ENCODE measurements at regions not wholly inside any gene's neighbourhood (a gene's known extent, or its start where the extent isn't known, plus 50 kb on each side); places are given as distances from the start of the nearest gene placed in this dataset.

DNA sequence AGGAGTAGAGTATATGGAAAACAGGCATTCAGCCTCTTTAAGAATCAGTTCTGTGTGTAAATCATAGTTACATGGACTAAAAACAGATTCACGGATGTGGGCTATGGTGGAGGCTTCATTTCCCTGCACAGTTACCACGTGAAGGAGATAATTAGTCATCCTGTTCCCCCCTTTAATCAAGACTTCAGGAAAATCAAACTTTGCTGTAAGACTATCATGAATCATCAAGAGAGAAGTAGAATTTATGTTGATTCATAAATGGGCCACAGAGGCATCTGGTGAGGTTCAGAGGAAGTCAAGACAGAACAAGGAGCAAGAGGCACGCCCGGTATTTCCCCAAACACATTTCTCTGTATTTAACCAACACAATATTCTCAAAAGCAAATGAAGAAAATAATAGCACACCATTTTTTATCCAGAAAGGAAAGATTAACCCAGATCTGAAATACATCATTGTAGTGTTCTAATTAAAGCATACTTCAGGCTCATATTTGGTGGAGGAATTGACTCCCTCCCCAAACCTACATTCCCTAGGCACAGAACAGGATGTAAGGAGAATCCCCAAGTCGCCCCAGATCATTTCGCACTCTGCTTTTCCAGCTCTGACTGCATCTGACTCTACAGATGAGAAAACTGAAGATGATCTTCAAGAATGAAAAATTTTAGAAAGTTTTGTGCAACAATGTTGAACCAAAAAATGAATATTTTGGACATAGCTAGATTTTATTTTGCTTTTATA, 175.8 kb upstream of the GAS1 start:
- no peak for FAIRE-seq

DNA sequence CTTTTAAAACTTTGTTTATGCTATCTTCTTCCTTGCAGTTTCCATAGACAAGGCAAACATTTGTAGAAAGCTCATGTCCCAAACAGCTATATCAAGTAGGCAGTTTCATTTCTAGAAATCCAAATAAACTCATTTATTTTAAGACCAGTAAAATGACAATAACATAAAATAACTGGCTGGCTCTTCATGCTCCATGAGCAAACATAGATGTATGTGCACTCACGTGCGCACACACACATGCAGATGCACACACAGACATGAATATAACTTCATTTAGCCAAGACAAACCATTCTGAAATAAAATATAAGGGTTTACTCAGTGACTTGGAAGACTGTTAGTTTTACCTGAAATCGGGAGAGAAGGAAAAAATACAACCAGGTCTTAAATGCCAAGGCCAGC, 176.5 kb upstream of the GAS1 start:
- FAIRE-seq, result no peak

DNA sequence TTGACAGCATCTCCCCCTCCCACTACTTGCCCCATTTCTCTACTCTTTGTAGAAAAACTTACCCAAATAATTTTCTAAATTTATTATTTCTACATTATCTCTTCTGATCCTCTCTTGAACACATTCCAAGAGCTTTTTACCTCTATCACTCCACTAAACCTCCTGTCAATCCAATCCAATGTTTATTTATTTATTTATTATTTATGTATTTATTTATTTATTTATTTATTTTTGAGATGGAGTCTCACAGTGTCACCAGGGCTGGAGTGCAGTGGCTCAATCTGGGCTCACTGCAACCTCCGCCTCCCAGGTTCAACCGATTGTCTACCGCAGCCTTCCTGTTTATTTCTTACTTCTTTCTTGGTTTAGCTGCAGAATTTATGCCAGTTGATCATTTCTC, 178.5 kb upstream of the GAS1 start:
- no peak for FAIRE-seq

DNA sequence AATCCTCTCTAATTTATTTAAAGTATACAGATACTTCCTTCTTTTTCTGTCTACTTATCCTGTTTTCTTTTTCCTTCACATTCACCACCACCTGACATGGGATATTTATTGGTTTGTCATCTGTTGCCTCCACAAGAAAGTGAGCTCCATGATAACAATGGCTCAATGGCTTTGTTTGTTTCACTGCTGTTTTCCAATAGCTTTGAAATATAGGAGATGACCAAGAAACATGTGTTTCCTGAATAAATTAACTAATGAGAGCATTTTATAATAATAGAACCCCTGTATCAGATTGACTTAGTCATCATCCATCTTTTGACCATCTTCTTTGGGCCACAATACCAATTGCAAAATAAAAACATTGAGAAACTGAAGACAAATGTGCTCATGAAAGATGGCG, 180.2 kb upstream of the GAS1 start:
- no peak for FAIRE-seq

DNA sequence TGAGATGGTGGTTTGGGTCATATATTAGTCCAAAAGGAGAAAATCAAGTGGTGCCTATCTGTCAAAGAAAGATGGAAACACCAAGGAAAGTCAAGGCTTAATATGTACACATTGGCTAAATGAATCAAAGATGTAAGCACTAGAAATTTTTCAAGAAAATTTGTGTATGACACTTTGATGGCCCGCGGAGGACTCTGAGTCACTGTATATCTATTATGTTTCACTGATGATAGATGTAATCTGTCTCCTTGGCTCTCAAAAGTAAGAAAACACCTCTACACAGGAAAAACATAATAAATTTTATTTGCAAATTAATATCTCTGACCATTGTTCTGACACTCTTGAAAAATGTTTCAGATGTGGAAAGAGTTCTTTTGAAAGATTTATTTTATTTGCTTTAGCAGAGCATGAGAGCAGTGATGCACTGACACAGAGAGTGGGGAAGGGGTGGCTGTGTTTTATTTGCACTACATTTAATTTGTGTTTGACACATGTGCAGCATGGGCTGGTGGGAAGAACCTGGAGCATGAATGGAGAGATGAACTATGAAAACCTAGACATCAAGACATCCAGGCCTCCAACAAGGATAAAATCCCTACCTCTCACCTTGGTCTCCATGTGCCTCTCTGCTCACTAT, 180.8 kb upstream of the GAS1 start:
- FAIRE-seq, result no peak

DNA sequence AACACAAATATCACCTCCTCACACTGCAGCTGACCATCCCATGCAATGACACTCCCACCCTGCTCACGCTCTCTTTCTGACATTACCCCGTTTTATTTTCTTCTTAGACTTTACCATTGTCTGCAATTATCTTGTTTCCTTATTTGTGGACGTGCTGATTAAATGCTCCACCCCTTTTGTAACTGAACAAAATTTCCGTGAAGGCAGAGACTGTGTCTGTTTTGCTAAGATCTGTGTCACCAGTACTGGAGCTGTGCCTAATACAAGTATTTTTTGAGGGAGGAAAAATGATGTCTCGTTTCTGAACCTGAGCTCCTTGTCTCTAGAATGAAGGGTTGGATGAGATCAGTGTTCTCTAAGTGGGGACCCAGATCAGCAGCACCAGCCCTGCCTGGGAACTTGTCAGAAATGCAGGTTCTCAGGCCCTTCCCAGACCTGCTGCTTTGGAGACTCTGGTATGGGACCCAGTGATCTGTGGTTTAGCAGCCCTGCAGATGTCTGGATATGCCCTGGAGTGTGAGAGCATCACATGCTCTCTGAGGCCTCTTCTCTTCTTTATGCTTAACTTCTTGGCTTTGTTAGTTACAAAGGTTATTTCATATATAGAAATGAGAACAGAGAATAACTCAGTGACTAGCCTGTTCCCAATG, 181.7 kb upstream of the GAS1 start:
- FAIRE-seq, result no peak

DNA sequence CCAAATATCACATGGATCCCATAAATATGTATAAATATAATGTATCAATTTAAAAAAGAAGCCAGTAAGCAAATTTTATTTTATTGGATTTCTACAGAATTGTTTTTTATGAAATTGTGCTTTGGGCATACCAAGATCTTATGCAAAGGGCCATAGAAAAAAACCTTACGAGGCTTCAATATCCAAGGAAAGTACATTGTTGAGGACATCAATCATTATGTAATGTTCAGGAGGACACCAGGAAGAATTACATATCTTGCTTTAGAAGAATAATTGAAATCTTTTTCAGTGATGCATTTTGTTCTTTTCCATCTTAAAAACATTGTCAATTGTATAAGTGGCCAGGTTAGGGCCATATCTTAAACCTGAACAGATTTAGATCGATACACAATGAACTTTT, 187.8 kb upstream of the GAS1 start:
- FAIRE-seq, result no peak

DNA sequence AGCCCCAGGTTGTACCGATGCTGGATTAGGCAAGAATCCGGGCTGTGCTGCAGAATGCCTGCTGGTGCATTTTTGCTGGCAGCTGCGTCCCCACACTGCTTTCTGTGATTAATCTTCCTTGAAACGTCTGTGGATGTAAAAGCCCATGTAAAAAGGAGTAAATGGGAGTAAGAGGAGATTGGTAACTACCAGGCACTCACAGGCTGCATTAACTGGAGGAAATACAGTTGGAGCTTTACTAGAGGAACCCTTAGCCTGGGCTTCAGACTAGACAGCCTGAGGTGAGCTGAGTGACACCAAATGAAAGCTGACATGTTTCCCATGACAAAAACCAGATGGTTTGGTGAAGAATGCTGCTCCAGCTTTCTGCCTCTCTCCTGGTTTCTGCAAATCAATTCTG, 190.4 kb upstream of the GAS1 start:
- FAIRE-seq, result no peak

DNA sequence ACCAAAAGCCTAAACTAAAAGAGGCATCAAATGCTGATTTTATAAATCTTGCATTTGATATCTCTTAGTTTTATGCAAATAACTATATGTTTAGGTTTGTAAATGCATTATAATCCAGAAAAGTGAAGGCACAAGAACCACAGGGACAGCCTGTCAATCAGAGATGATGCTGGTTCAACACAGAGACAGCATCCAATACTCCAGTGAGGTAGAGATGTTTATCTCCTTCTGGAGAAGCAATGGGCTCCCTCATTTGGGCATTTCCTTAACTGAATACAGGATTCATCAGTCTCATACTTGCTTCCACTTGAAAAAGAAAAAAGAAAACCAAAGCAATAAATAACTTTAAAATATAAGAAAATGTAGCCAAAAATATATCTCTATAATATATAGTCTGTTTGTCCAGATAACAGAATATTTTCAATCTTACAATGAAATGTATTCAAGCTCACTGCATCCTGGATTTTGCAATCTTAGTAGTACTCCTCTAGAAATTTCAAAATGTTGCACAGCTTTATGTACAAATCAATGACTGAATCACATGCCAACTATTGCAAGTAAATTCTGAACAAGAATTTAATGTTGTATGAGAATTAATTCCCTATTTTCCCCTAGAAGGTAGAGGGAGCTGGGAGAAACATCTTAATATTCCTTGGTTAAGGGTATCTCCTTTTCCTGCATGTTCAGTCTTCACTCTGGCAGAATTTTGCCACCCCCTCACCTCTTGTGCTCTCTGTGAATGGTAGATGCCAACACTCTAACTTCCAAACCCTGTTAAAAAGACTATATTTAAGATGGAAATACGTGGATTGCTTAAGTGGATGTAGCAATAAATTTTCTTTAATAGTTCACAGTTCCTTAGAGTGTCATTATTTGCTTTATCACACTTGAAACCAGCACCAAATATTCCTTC, 191.1 kb upstream of the GAS1 start:
- no peak for FAIRE-seq

DNA sequence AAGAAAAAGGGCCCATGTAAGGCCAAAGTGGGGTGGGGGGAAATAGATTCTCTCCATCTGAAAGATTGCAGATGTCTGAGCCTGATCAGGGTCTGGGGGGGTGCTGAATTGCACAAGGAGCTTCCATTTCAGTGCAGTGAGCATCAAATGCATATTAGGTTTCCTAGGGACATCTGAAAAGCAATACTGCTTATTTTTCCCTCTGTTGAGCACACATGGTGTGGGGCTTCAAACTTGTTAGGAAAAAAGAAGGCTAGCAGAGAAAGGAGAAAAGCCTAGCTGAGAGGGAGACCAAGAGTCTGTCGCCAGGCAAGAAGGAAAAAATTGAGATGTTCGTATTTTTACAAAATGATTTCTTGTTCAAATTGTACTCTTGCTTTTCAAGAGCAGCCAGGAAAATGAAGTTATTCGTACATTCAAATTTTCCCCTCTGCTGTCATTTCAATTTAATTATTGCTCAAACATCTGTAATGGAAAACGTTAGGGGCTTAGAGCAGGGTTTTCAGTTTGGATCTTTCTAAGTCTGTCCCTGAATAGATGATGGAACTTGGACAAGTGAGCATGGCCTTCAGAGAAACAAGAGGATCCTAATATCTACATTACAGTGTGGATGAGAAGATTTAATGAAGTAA, 191.9 kb upstream of the GAS1 start:
- FAIRE-seq, result no peak

DNA sequence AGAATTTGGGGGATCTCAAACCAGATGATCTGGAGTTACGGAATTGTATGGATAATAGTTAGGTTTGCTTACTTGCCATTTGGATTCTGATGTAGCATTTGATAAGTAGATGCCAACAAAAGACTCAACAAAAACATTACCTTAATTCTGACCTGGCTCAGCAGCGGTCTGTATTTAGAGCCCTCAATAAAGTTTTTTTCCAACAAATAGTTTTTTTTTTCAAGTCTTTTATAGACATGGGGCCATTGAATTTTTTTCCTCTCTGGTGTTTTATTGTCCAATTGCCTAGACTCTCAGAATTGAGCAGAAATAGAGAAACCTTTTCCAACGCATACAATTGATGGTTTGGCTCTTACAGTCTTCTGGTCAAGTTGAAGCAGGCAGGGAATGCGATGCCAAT, 192.8 kb upstream of the GAS1 start:
- FAIRE-seq, result no peak

DNA sequence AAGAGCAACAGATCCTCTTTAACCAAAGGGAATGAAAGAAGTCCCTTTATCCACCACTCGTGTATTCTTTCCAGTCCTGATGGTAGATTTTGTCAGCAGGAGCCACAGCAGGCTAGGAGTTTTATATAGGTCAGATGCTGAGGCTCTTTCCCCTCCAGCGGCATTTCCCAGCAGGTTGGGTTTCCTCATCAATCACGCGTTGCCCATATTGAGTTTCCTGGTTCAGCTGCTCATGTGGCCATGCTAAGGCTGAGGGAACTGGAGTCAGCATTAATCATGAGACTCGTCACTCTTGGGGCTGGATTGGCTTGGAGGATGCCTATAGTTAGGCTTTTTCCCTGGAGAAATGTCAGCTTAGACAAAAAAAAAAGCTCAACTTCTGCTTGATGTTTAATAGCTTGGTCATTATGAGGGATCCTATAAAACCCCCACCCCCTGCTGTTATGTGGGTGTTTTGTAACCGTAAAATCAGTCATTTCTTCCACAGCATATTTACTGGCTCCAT, 193.4 kb upstream of the GAS1 start:
- FAIRE-seq, result no peak

DNA sequence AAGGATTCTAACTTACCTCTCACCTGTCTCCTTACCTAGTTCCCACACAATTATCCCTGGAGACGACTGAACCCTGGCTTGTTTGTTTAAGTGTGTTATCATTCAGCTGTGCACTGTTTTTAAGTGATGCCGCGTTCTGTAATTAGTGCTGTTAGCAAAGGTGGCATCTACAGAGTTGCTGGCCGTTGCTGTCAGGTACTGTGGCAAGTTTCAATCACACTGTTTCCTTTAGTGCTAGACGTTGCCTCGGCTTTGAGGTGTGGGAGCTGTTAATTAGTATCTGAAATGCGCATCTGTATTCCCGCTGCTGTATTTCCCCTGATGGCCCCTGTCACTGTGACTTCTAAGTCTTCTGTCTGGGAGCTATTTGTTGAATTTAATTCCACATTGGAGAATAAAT, 193.8 kb upstream of the GAS1 start:
- no peak for FAIRE-seq

DNA sequence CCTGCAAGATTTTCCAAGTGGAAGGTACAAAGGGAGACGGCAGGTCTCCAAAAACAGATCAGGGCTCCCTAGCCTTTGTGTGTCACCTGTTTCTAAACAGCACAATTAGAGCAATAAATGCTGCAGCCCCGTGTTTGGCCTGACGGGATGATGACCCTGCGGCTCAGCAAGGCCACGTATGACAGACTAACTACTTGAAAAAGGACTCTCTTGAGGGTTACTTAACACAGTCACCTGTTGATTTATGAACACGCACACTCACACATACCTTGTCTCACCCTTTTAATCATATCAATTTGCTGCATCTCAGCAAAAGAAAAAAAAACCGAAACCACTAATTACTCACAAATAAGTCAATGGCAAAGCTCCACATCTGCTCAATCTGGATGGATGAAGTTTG, 199.6 kb upstream of the GAS1 start:
- no peak for FAIRE-seq

DNA sequence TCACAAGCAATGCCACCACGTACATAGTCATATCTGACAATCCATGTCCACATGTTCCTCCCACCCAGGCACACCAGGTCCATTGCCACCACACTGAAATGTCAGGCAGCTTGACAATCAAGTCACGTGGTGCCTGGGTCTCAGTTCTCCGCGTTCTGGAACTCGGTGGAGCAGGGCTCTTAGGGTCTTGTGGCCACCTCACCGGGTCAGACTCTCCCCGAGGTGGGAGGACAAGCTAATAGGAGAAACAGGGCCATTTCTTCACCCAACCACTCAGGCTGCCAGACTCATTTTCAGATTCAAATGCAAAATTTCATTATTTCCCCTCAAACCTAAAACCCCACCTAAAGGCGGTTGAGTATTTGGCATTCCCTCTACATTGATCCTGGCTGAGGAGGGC, 200.5 kb upstream of the GAS1 start:
- FAIRE-seq, result no peak

DNA sequence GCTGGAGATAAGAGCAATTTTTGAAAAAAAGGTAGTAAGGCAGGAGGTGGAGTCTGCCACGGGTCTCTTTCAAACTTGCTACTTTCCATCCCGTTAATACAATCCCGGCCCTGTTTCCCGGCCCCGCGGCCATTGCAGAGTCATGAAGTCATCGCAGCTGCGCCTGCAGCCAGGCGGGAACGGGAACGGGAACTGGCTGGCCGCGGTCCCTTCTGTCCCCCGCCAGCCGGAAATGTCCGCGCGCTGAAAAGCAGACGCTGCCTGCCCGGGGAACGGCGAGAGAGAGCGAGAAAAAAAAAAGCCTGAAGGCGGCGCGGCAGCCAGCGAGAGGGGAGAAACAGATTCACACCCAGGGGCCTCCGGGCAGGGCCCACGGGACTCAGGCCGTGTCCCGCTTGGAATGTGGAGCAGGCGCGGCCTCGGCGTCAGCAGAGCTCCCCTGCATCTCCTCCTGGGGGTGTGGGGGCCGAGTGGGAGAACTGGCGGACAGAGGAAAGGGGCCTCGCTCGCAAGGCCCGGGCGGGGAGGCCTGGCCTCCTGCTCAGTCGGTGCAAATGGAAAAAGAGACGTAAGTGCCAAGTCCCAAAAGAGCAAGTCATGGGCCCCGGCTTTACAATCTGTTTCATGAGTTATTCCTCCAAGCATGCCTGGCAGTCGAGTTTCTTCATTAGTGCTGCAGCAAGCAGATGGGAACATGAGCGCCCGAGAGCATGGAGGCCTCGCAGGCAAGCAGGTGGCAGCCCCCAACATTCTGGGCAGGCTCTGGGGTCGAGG, 201.2 kb upstream of the GAS1 start:
- no peak for FAIRE-seq

DNA sequence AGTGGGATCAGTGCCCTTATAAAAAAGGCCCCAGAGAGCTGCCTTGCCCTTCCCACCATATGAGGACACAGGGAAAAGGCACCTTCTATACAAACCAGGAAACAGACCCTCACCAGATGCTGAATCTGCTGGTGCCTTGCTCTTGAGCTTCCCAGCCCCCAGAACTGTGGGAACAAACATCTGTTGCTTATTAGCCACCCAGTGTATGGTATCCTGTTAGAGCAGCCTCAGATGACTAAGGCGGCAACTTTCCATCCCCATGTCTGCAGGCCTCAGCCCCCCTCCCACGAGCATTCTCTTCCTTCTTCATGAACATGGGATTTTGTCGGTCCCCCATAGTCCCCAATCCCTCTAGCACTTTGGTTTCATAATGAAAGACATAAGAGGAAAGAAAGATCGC, 202.5 kb upstream of the GAS1 start:
- FAIRE-seq, result no peak

DNA sequence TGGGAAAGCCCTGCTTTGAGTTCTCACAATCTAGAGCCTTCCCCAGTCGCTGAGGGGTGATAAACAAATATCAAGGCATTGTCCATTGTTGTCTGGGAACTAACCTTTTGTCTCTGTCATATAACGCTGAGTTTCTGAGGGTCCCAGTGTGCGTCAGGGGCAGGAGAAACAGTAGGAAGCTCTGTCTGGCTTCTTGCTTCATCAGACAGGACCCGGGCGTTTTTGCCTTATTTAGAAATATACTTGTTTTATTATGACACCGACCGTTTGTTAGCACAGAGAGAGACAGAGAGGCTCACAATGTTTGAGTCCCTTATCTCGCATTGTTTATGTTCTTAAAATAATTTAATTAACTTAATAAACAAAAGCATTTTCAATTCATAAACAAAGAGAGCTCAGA, 204.9 kb upstream of the GAS1 start:
- FAIRE-seq, result no peak

DNA sequence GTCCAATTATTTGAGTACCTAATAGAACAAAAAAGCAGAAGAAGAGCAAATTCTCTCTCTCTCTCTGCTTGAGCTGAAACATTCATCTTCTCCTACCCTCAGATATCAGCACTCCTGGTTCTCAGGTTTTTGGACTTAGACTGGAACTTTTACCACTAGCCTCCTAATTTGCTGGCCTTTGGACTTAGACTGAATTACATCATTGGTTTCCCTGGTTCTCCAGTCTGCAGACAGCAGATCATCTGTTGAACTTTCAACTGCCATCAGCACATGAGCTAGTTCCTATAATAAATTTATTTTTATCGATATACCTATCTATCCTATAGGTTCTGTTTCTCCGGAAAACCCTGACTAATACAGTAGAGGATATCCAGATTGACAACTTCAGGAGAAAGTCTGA, 208.9 kb upstream of the GAS1 start:
- FAIRE-seq, result no peak

DNA sequence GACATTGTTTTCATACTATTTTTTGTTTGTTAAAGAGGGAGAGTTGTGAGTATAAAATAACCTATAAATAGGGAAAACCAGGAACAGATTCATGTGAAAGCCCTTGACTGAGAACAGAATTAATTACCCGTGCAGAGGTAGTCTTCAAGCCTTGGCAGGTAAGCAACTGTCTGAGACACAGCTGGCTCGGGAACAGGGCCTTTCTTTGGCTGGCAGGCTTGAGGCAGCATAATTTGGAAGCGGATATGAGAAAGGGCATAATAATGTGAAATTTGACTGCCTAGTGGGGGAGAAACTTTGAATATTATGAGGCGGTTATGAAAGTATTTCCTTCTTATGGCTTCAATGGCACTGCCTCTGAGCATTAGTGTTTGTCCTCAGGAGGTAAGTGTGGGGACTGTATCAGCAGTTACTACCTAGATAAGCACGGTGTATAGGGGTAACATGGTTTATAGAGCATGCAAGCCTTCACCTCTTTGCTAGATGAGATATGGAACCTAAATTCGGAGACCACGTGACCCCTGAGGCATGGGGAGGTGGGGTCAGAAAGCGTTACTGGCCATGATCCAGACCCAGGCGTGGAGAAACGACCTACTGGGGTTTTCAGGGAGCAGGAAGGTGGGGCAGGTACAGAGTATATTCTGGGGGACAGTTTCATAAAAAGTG, 210.2 kb upstream of the GAS1 start:
- no peak for FAIRE-seq

DNA sequence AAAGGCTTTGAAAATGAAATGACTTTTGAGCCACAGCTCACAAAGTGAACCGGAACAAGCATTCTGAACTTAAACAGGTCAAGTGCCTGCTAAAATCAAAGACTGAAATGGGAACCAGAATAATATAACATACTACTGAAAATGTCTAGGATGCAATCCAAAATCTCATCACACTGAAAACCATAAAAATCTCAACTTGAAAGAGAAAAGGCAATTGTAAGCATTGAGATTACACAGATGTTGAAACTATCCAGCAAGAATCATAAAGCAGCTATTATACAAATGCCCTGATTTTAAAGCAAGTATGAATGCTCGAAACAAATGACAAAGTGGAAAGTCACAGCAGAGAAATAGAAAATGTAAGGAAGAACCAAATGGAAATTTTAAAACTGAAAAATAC, 211.5 kb upstream of the GAS1 start:
- FAIRE-seq, result no peak

Measured in islet of Langerhans (tissue), 1 donor.